CD14-positive monocyte (primary cell): ENCODE measurements at regions not wholly inside any gene's neighbourhood (a gene's known extent, or its start where the extent isn't known, plus 50 kb on each side); places are given as distances from the start of the nearest gene placed in this dataset.
A peak's percentile ranks its signal among the peaks of the same experiment; 100 is the strongest.

Source experiments
- DNase-seq, 3 donors: peaks; one replicate each; pipeline ENCODE4 v3.0.0-alpha.2; 2011 to 2022
- H2AFZ ChIP-seq: 2 replicates; pipeline ENCODE4 v1.6.0; 2012; ENCODE audit warnings: mild to moderate bottlenecking, low read depth, low read length, inconsistent platforms; ENCODE audit not compliant: insufficient read depth, poor library complexity, severe bottlenecking
- H3K27ac ChIP-seq, 2 donors: 1 replicate in 1 of 2; 2 replicates in 1 of 2; pipeline ENCODE4 v1.5.1; 2012 to 2013; ENCODE audit warnings: low read length in 2 of 2, control low read depth in 1 of 2, inconsistent platforms in 1 of 2, low read depth in 1 of 2, mild to moderate bottlenecking in 1 of 2
- H3K27me3 ChIP-seq, 2 donors: one replicate each; pipeline versions ENCODE4 v1.6.0 to v1.6.1; 2011 to 2013; ENCODE audit warnings: low read length in 2 of 2; ENCODE audit not compliant: control insufficient read depth in 2 of 2, insufficient read depth in 2 of 2
- H3K36me3 ChIP-seq, 2 donors: replicated peaks in 1 of 2; 1 replicate in 1 of 2; 2 replicates in 1 of 2; pipeline versions ENCODE4 v1.5.1 to v1.6.1; 2012 to 2013; ENCODE audit warnings: low read length in 2 of 2, control low read depth in 1 of 2, inconsistent platforms in 1 of 2, mild to moderate bottlenecking in 1 of 2; ENCODE audit not compliant: insufficient read depth in 2 of 2, control insufficient read depth in 1 of 2
- H3K4me1 ChIP-seq, 2 donors: 1 replicate in 1 of 2; 2 replicates in 1 of 2; pipeline versions ENCODE4 v1.5.1 to v1.6.1; 2012 to 2013; ENCODE audit warnings: low read length in 2 of 2, control low read depth in 1 of 2, inconsistent platforms in 1 of 2, mild to moderate bottlenecking in 1 of 2, moderate library complexity in 1 of 2; ENCODE audit not compliant: insufficient read depth in 2 of 2, control insufficient read depth in 1 of 2
- H3K4me2 ChIP-seq: replicated peaks from 2 replicates; pipeline ENCODE3; 2012; ENCODE audit warnings: low read length, moderate library complexity, mild to moderate bottlenecking; ENCODE audit not compliant: poor library complexity, severe bottlenecking; ENCODE audit errors: extremely low read depth
- H3K4me3 ChIP-seq, 3 experiments: fragments of 200-600 bp in 1 of 3; sonication (generic) in 1 of 3; replicated peaks in 1 of 3; 1 replicate in 2 of 3; 2 replicates in 1 of 3; pipeline ENCODE4 v1.5.1; 2011 to 2013; ENCODE audit warnings: low read length in 3 of 3, mild to moderate bottlenecking in 3 of 3, control low read depth in 2 of 3, low read depth in 2 of 3, inconsistent platforms in 1 of 3, moderate library complexity in 1 of 3
- H3K79me2 ChIP-seq: 2 replicates; pipeline ENCODE4 v1.6.0; 2012; ENCODE audit warnings: mild to moderate bottlenecking, control low read depth, inconsistent platforms, low read length, moderate library complexity; ENCODE audit not compliant: insufficient read depth
- H3K9ac ChIP-seq: 2 replicates; pipeline ENCODE4 v1.6.0; 2017; ENCODE audit warnings: low read length, mild to moderate bottlenecking; ENCODE audit not compliant: insufficient read depth, poor library complexity, severe bottlenecking
- H3K9me3 ChIP-seq, 2 donors: replicated peaks in 1 of 2; 1 replicate in 1 of 2; 2 replicates in 1 of 2; pipeline versions ENCODE4 v1.5.1 to v1.6.1; 2012 to 2013; ENCODE audit warnings: low read length in 2 of 2, control low read depth in 1 of 2; ENCODE audit not compliant: control insufficient read depth in 1 of 2, insufficient read depth in 1 of 2
- H4K20me1 ChIP-seq: 2 replicates; pipeline ENCODE4 v1.6.0; 2012; ENCODE audit warnings: mild to moderate bottlenecking, low read length, control low read depth, moderate library complexity; ENCODE audit not compliant: insufficient read depth
- H3K27ac Mint-ChIP-seq, 7 donors: one replicate each; pipeline ENCODE4 v1.8.0; 2020; ENCODE audit warnings: mild to moderate bottlenecking in 7 of 7, mixed read lengths in 7 of 7, moderate library complexity in 6 of 7, inconsistent platforms in 2 of 7
- H3K27me3 Mint-ChIP-seq, 3 donors: one replicate each; pipeline ENCODE4 v1.8.0; 2021 to 2022; ENCODE audit warnings: low read depth in 3 of 3, mild to moderate bottlenecking in 3 of 3, mixed read lengths in 3 of 3, moderate library complexity in 3 of 3, inconsistent platforms in 1 of 3
- H3K36me3 Mint-ChIP-seq, 2 donors: one replicate each; pipeline ENCODE4 v1.8.0; 2020; ENCODE audit warnings: mixed read lengths in 2 of 2, inconsistent platforms in 1 of 2, mild to moderate bottlenecking in 1 of 2
- H3K4me1 Mint-ChIP-seq: one replicate; pipeline ENCODE4 v1.8.0; 2020; ENCODE audit warnings: mild to moderate bottlenecking, mixed read lengths
- H3K4me3 Mint-ChIP-seq, 2 donors: one replicate each; pipeline ENCODE4 v1.8.0; 2020; ENCODE audit warnings: mild to moderate bottlenecking in 2 of 2, mixed read lengths in 2 of 2, moderate library complexity in 1 of 2
- H3K9me3 Mint-ChIP-seq, 7 donors: one replicate each; pipeline ENCODE4 v1.8.0; 2020 to 2022; ENCODE audit warnings: mixed read lengths in 7 of 7, mild to moderate bottlenecking in 6 of 7, moderate library complexity in 6 of 7, inconsistent platforms in 2 of 7
- CTCF ChIP-seq: fragments of 200-600 bp; IDR thresholded peaks from one replicate; pipeline ENCODE4 v1.8.0; 2022; ENCODE audit warnings: antibody characterized with exemption, mild to moderate bottlenecking
- WGBS: methylation state at CpG from one replicate; pipeline ENCODE4 v1.1.5; 2013; ENCODE audit warnings: missing lambda C conversion rate; ENCODE audit not compliant: insufficient coverage; 5-methylcytosine and 5-hydroxymethylcytosine counted together
- intact Hi-C, 2 donors: fragments of 100-400 bp; cut with micrococcal nuclease; formaldehyde crosslinking; loops; one replicate each; pipeline versions ENCODE4 v1.15.0 to v1.15.1; 2023

GRCh38 chr22:27633296-27633871 is 168.2 kb downstream of the MN1 start:
- Histone ChIP-seq H3K9ac (no peak overlapping the region), H3K27me3 (peaks cover 0 to 4% of the 10 kb centered on the region in 2 donors), H3K4me1 (no peaks in the 10 kb centered on the region), H3K4me2 (no peak overlapping the region), H3K4me3 (no peak overlapping the region), H3K79me2 (no peaks in the 10 kb centered on the region), H3K27ac (no peak overlapping the region), H3K9me3 (no peaks in the 10 kb centered on the region), H2AFZ (peak overlapping the region; percentile 69), H4K20me1 (no peaks in the 10 kb centered on the region), H3K36me3 (no peaks in the 10 kb centered on the region)
- Mint-ChIP-seq H3K36me3 (no peaks in the 10 kb centered on the region), H3K27ac (no peak overlapping the region), H3K4me1 (peaks cover 2% of the 10 kb centered on the region), H3K4me3 (peak overlapping the region in 1 of 2 donors; percentile 37), H3K27me3 (peaks cover 7 to 12% (median 11%) of the 10 kb centered on the region in 3 donors), H3K9me3 (peaks cover 0 to under 1% (median 0%) of the 10 kb centered on the region in 7 donors)
- DNase-seq = no peak
- intact Hi-C loops = no loop called here
- TF ChIP-seq CTCF = no peak
- 63% methylated on average over 7 of the region's 8 CpGs for WGBS

GRCh38 chr22:27634043-27634740 is 167.4 kb downstream of the MN1 start:
- Histone ChIP-seq H3K4me3 (no peak overlapping the region), H3K79me2 (no peaks in the 10 kb centered on the region), H3K27me3 (peaks cover 0 to 4% of the 10 kb centered on the region in 2 donors), H3K4me2 (no peak overlapping the region), H3K36me3 (no peaks in the 10 kb centered on the region), H4K20me1 (no peaks in the 10 kb centered on the region), H3K4me1 (no peaks in the 10 kb centered on the region), H3K27ac (no peak overlapping the region), H3K9ac (no peak overlapping the region), H2AFZ (no peak overlapping the region), H3K9me3 (no peaks in the 10 kb centered on the region)
- peaks cover 2% of the 10 kb centered on the region for H3K4me1 Mint-ChIP-seq
- no peak for DNase-seq
- no peak overlapping the region for H3K4me3 Mint-ChIP-seq
- H3K36me3 Mint-ChIP-seq = no peaks in the 10 kb centered on the region
- intact Hi-C loops = no loop called here
- 98% methylated on average over 15 of the region's 17 CpGs for WGBS
- H3K9me3 Mint-ChIP-seq = no peaks in the 10 kb centered on the region
- no peak overlapping the region for H3K27ac Mint-ChIP-seq
- peaks cover 7 to 12% (median 11%) of the 10 kb centered on the region in 3 donors for H3K27me3 Mint-ChIP-seq
- TF ChIP-seq CTCF = no peak
